ENCODE measurements at regions not wholly inside any gene's neighbourhood (a gene's known extent, or its start where the extent isn't known, plus 50 kb on each side); places are given as distances from the start of the nearest gene placed in this dataset.

DNA sequence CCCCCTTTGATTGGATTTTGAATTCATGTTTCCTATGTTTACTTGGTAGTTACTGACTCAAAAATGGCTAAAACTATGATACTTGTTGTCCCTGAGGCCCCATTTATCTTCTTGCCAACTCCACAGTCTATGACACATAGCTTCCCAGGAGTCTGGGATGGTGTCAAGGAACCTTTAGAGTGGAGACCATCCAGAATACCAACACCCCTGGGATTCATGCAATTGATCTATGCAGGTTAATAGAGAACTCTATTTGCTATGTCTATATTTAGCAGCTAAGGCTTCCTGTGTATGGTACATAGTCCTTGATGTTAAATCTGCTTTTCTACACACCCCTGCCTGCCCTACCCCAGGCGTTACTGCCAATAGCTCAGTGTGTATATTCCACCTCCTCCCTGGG, 218.5 kb upstream of the HDAC4 start:
- TF ChIP-seq, protein P1, sequence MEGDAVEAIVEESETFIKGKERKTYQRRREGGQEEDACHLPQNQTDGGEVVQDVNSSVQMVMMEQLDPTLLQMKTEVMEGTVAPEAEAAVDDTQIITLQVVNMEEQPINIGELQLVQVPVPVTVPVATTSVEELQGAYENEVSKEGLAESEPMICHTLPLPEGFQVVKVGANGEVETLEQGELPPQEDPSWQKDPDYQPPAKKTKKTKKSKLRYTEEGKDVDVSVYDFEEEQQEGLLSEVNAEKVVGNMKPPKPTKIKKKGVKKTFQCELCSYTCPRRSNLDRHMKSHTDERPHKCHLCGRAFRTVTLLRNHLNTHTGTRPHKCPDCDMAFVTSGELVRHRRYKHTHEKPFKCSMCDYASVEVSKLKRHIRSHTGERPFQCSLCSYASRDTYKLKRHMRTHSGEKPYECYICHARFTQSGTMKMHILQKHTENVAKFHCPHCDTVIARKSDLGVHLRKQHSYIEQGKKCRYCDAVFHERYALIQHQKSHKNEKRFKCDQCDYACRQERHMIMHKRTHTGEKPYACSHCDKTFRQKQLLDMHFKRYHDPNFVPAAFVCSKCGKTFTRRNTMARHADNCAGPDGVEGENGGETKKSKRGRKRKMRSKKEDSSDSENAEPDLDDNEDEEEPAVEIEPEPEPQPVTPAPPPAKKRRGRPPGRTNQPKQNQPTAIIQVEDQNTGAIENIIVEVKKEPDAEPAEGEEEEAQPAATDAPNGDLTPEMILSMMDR (IDR thresholded peaks at IDR 0.05) = no peak
- no peak for TF ChIP-seq POLR2A (IDR thresholded peaks at IDR 0.05)
